HFFc6 (cell line): ENCODE measurements at regions not wholly inside any gene's neighbourhood (a gene's known extent, or its start where the extent isn't known, plus 50 kb on each side); places are given as distances from the start of the nearest gene placed in this dataset.

Experiments
- DNase-seq: peaks from one replicate; pipeline ENCODE4 v3.0.0-alpha.2; 2018
- H3K27ac Mint-ChIP-seq: 2 replicates; pipeline ENCODE4 v1.8.0; 2020; ENCODE audit warnings: mild to moderate bottlenecking, mixed read lengths
- H3K27me3 Mint-ChIP-seq: 2 replicates; pipeline ENCODE4 v1.8.0; 2021; ENCODE audit warnings: mild to moderate bottlenecking, moderate library complexity, mixed read lengths; ENCODE audit not compliant: insufficient read depth
- H3K36me3 Mint-ChIP-seq: 2 replicates; pipeline ENCODE4 v1.8.0; 2021; ENCODE audit warnings: low read depth, mixed read lengths
- H3K4me1 Mint-ChIP-seq: 2 replicates; pipeline ENCODE4 v1.8.0; 2020; ENCODE audit warnings: low read depth, mixed read lengths
- H3K4me3 Mint-ChIP-seq: 2 replicates; pipeline ENCODE4 v1.8.0; 2020; ENCODE audit warnings: mild to moderate bottlenecking, moderate library complexity, mixed read lengths
- H3K9me3 Mint-ChIP-seq: 2 replicates; pipeline ENCODE4 v1.8.0; 2020; ENCODE audit warnings: mild to moderate bottlenecking, mixed read lengths
- CTCF ChIP-seq: fragments of 200-600 bp; sonication (generic); IDR thresholded peaks from 2 replicates; pipeline ENCODE4 v1.5.0; 2021; ENCODE audit warnings: antibody characterized with exemption, mild to moderate bottlenecking

GRCh38 chr20:62560162-62560561, 82.1 kb upstream of the SLCO4A1 start:
- no peak overlapping the region for H3K27ac Mint-ChIP-seq
- no peak overlapping the region for H3K4me3 Mint-ChIP-seq
- no peaks in the 10 kb centered on the region for H3K36me3 Mint-ChIP-seq
- no peaks in the 10 kb centered on the region for H3K4me1 Mint-ChIP-seq
- no peak for DNase-seq
- no peaks in the 10 kb centered on the region for H3K9me3 Mint-ChIP-seq
- TF ChIP-seq CTCF = no peak
- H3K27me3 Mint-ChIP-seq = peaks cover 53% of the 10 kb centered on the region

GRCh38 chr20:62561182-62561581, 81.1 kb upstream of the SLCO4A1 start:
- DNase-seq = no peak
- no peak for TF ChIP-seq CTCF
- H3K9me3 Mint-ChIP-seq = no peaks in the 10 kb centered on the region
- no peaks in the 10 kb centered on the region for H3K36me3 Mint-ChIP-seq
- H3K27me3 Mint-ChIP-seq = peaks cover 48% of the 10 kb centered on the region
- H3K4me3 Mint-ChIP-seq = no peak overlapping the region
- no peak overlapping the region for H3K27ac Mint-ChIP-seq
- no peaks in the 10 kb centered on the region for H3K4me1 Mint-ChIP-seq

GRCh38 chr20:62561948-62562347, 80.4 kb upstream of the SLCO4A1 start:
- H3K27ac Mint-ChIP-seq = no peak overlapping the region
- no peaks in the 10 kb centered on the region for H3K4me1 Mint-ChIP-seq
- no peak for TF ChIP-seq CTCF
- H3K36me3 Mint-ChIP-seq = no peaks in the 10 kb centered on the region
- no peak for DNase-seq
- H3K4me3 Mint-ChIP-seq = no peak overlapping the region
- H3K27me3 Mint-ChIP-seq = peaks cover 46% of the 10 kb centered on the region
- H3K9me3 Mint-ChIP-seq = no peaks in the 10 kb centered on the region

- H3K36me3 Mint-ChIP-seq = no peaks in the 10 kb centered on the region
- H3K4me3 Mint-ChIP-seq = no peak overlapping the region
- no peak overlapping the region for H3K27ac Mint-ChIP-seq
- no peaks in the 10 kb centered on the region for H3K4me1 Mint-ChIP-seq
- DNase-seq = no peak
- H3K9me3 Mint-ChIP-seq = no peaks in the 10 kb centered on the region
- peaks cover 45% of the 10 kb centered on the region for H3K27me3 Mint-ChIP-seq
- TF ChIP-seq CTCF = no peak
These were observed 79.5 kb upstream of the SLCO4A1 start for GRCh38 chr20:62562831-62563230.

GRCh38 chr20:62563561-62563960, 78.7 kb upstream of the SLCO4A1 start:
- H3K27me3 Mint-ChIP-seq = peaks cover 41% of the 10 kb centered on the region
- H3K9me3 Mint-ChIP-seq = no peaks in the 10 kb centered on the region
- DNase-seq = no peak
- H3K27ac Mint-ChIP-seq = no peak overlapping the region
- no peak for TF ChIP-seq CTCF
- H3K4me1 Mint-ChIP-seq = no peaks in the 10 kb centered on the region
- no peaks in the 10 kb centered on the region for H3K36me3 Mint-ChIP-seq
- H3K4me3 Mint-ChIP-seq = no peak overlapping the region
